ENCODE measurements at regions not wholly inside any gene's neighbourhood (a gene's known extent, or its start where the extent isn't known, plus 50 kb on each side); places are given as distances from the start of the nearest gene placed in this dataset.

DNA sequence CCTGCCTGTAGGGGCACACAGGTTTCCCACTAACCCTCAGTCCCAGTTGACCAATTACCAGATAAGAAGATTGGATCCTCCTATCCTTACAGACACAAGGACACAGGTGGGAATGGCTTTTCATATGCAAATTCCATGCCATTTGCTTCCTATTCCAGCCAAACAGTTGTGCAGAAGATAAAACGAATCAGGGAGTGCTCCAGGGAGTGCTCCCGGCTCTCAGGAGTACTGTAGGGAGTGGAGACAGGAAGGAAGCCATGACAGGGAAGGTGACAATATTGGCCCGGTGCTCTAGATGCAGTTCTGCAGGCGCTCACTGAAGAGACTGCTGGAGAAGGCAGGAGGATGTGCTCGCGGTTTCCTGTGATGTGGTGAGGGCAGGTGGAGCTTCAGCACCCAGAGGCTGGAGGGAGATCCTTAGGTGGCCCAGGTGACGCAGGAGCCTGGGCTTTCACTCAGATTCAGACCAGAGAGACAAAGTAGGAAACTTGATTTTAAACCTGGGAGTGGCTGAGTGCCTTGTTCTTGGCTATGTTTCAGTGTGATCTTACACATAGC, 260.0 kb downstream of the AUH start:
- DNase-seq (ENCODE audit: extremely low spot score), result peak; percentile 37
- TF ChIP-seq, protein P1, sequence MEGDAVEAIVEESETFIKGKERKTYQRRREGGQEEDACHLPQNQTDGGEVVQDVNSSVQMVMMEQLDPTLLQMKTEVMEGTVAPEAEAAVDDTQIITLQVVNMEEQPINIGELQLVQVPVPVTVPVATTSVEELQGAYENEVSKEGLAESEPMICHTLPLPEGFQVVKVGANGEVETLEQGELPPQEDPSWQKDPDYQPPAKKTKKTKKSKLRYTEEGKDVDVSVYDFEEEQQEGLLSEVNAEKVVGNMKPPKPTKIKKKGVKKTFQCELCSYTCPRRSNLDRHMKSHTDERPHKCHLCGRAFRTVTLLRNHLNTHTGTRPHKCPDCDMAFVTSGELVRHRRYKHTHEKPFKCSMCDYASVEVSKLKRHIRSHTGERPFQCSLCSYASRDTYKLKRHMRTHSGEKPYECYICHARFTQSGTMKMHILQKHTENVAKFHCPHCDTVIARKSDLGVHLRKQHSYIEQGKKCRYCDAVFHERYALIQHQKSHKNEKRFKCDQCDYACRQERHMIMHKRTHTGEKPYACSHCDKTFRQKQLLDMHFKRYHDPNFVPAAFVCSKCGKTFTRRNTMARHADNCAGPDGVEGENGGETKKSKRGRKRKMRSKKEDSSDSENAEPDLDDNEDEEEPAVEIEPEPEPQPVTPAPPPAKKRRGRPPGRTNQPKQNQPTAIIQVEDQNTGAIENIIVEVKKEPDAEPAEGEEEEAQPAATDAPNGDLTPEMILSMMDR (IDR thresholded peaks at IDR 0.05; ENCODE audit: control extremely low read depth, extremely low read depth, low read depth, missing control alignments), result no peak
- POLR2A ChIA-PET, result no interaction called here
- CTCF ChIA-PET, result interaction anchor here (0.8 to 0.9 kb wide), 2 partner anchors 11 to 12 kb away, joined by 3 read pairs; no protein-coding TSS in a partner anchor

DNA sequence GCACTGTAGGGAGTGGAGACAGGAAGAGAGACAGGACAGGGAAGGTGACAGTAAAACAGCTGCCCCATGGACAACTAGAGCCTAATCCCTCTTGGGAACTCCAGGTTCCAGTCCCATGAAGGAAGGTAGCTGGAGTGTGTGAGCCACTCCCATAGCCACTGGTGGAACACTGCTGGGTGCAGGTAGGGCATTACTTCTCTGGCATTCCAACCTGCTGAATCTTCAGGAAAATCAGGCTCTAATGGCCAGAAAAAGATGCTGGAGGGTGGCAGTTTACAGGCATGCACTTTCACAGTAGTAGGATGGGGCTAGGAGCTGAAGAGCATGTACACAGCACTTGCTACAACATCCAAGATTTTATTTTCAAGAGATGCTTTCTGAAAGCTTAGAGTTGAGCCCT, 259.4 kb downstream of the AUH start:
- DNase-seq (ENCODE audit: extremely low spot score), result no peak
- TF ChIP-seq, protein P1 (IDR thresholded peaks at IDR 0.05; ENCODE audit: control extremely low read depth, extremely low read depth, low read depth, missing control alignments), result no peak
- POLR2A ChIA-PET, result no interaction called here
- CTCF ChIA-PET, result interaction anchor here (0.8 to 1.8 kb wide), 2 partner anchors 10 to 13 kb away, joined by 3 to 5 read pairs; no protein-coding TSS in a partner anchor

DNA sequence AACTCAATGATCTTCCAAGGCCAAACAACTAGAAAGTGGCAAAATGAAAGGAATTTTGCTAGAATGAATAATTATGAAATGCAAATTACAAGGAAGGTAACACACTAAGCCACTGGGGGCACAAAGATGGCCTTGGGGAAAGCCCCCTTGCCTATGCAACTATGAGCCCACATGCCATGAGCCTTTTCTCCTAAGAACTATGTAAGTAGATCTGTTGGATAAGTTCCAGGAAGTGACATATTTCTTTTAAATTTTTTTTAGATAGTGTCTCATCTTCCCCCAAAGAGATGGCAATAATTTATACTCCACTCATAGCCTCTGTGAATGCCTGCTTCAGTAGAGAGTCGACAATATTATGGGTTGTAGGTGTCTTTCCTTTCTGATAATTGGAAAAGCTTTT, 257.8 kb downstream of the AUH start:
- ChIA-PET POLR2A (no interaction called here), CTCF (interaction anchor here (1.8 kb wide), 1 partner anchor 8 kb away, joined by 5 read pairs; no protein-coding TSS in a partner anchor)
- TF ChIP-seq, protein P1 (IDR thresholded peaks at IDR 0.05; ENCODE audit: control extremely low read depth, extremely low read depth, low read depth, missing control alignments), result no peak
- DNase-seq (ENCODE audit: extremely low spot score), result no peak

DNA sequence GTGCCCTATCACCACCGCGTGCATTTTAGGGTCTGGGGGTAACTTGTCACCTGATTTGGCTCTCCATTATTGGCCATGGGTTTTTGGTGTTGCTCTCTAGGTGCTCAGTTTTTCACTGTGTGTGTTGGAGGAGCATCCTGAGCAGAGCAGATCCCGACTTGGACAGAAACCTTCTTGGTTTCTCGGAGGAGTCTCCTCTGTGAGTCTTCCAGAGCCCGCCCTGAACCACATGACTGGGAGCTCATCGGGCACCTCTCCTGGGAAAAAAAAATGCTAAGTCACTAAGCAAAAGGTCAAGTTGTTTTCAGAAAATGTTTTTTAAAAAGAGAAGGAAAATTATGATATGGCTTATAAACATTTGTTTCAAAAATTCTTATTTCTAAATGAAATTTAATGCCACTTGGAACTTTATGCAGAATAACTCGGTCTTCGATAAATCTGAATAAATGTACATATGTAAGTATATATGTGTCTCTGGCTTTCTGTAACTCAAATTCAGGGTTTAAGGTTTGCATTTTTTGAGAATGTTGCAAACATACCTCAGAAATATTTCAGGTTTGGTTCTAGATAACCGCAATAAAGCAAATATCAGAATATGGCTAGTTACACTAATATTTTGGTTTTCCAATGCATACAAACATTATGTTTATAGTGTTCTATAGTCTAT, 255.2 kb downstream of the AUH start:
- TF ChIP-seq, protein P1 (IDR thresholded peaks at IDR 0.05; ENCODE audit: control extremely low read depth, extremely low read depth, low read depth, missing control alignments), result no peak
- ChIA-PET CTCF (no interaction called here), POLR2A (no interaction called here)
- DNase-seq (ENCODE audit: extremely low spot score), result no peak

DNA sequence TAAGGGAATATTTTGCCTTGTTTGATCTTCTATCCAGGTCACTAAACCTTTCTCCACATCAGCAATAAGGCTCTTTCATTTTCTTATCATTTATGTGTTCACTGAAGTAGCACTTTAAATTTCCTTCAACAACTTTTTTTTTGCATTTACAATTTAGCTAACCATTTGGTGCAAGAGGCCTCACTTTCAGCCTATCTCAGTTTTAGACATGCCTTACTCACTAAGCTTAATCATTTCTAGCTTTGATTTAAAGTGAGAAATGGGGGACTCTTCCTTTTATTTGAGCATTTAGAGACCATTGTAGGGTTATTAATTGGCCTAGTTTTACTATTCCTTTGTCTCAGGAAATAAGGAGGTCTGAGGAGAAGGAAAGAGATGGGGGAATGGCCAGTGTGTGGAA, 250.5 kb downstream of the AUH start:
- no peak for DNase-seq (ENCODE audit: extremely low spot score)
- TF ChIP-seq, protein P1 (IDR thresholded peaks at IDR 0.05; ENCODE audit: control extremely low read depth, extremely low read depth, low read depth, missing control alignments), result no peak
- POLR2A ChIA-PET, result no interaction called here
- CTCF ChIA-PET, result interaction anchor here (1.4 kb wide), 1 partner anchor 11 kb away, joined by 3 read pairs; no protein-coding TSS in a partner anchor

DNA sequence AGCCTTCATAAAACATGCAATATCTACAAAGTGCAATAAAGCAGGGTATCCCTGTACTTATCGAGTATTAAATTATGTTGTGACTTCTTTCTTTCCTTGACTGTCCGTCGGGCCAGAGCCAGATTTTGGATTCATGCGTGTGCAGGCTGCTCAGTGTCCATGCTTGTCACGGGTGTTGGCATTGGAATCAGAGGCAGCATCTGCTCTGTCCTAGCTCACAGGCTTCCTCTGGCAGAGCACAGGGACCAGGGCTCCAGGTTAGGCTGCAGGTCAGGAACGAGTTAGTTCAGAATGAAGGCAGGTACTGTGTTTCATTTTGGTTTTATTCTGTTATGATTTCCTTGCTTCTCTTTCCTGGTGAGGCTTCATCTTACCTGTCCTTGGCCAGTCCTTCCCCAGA, 249.8 kb downstream of the AUH start:
- TF ChIP-seq, protein P1 (IDR thresholded peaks at IDR 0.05; ENCODE audit: control extremely low read depth, extremely low read depth, low read depth, missing control alignments), result no peak
- no peak for DNase-seq (ENCODE audit: extremely low spot score)
- POLR2A ChIA-PET, result no interaction called here
- CTCF ChIA-PET, result interaction anchor here (1.5 to 1.6 kb wide), 2 partner anchors 9 to 35 kb away, joined by 5 read pairs; no protein-coding TSS in a partner anchor

Measured in GM10248 (cell line).